Astrocyte (in vitro differentiated cells and primary cell): ENCODE measurements at regions not wholly inside any gene's neighbourhood (a gene's known extent, or its start where the extent isn't known, plus 50 kb on each side); places are given as distances from the start of the nearest gene placed in this dataset.
A peak's percentile ranks its signal among the peaks of the same experiment; 100 is the strongest.

Source experiments
- DNase-seq: peaks from one replicate; pipeline ENCODE4 v3.0.0-alpha.2; 2010; ENCODE audit warnings: low read depth
- FAIRE-seq: peaks from 2 replicates; lab custom pipeline; 2011; peaks lifted over from hg19 to GRCh38; lab: Jason Lieb, UNC
- H2AFZ ChIP-seq: 2 replicates; pipeline ENCODE4 v1.6.0; 2012; ENCODE audit warnings: low read depth, low read length, inconsistent platforms
- H3K27ac ChIP-seq: 2 replicates; pipeline ENCODE4 v1.5.1; 2011; ENCODE audit warnings: low read depth, low read length, inconsistent platforms
- H3K27me3 ChIP-seq: 2 replicates; pipeline ENCODE4 v1.6.0; 2011; ENCODE audit warnings: low read length, inconsistent platforms; ENCODE audit not compliant: insufficient read depth
- H3K36me3 ChIP-seq: 2 replicates; pipeline ENCODE4 v1.5.1; 2011; ENCODE audit warnings: low read length, inconsistent platforms; ENCODE audit not compliant: insufficient read depth
- H3K4me1 ChIP-seq: 2 replicates; pipeline ENCODE4 v1.5.1; 2011; ENCODE audit warnings: low read length, inconsistent platforms; ENCODE audit not compliant: insufficient read depth
- H3K4me2 ChIP-seq: 2 replicates; pipeline ENCODE4 v1.6.0; 2012; ENCODE audit warnings: low read length, inconsistent platforms
- H3K4me3 ChIP-seq: 2 replicates; pipeline ENCODE4 v1.5.1; 2011; ENCODE audit warnings: low read depth, mild to moderate bottlenecking, low read length, inconsistent platforms; ENCODE audit not compliant: insufficient read depth
- H3K79me2 ChIP-seq: 2 replicates; pipeline ENCODE4 v1.6.0; 2012; ENCODE audit warnings: mild to moderate bottlenecking, low read length, inconsistent platforms; ENCODE audit not compliant: insufficient read depth
- H3K9ac ChIP-seq: 2 replicates; pipeline ENCODE4 v1.6.0; 2012; ENCODE audit warnings: mild to moderate bottlenecking, low read length, inconsistent platforms
- H3K9me3 ChIP-seq: 2 replicates; pipeline ENCODE4 v1.5.1; 2012; ENCODE audit warnings: low read depth, mild to moderate bottlenecking, low read length, inconsistent platforms; ENCODE audit not compliant: insufficient read depth
- H4K20me1 ChIP-seq: 2 replicates; pipeline ENCODE4 v1.6.0; 2012; ENCODE audit warnings: low read length, inconsistent platforms; ENCODE audit not compliant: insufficient read depth
- H3K27ac Mint-ChIP-seq: one replicate; pipeline ENCODE4 v1.8.0; 2021; ENCODE audit warnings: mild to moderate bottlenecking, mixed read lengths; ENCODE audit not compliant: unreplicated experiment
- H3K27me3 Mint-ChIP-seq: one replicate; pipeline ENCODE4 v1.8.0; 2021; ENCODE audit warnings: low read depth, mixed read lengths; ENCODE audit not compliant: unreplicated experiment
- H3K36me3 Mint-ChIP-seq: one replicate; pipeline ENCODE4 v1.8.0; 2021; ENCODE audit warnings: low read depth, mixed read lengths; ENCODE audit not compliant: unreplicated experiment
- H3K4me1 Mint-ChIP-seq: one replicate; pipeline ENCODE4 v1.8.0; 2021; ENCODE audit warnings: low read depth, mixed read lengths; ENCODE audit not compliant: unreplicated experiment
- H3K4me3 Mint-ChIP-seq: one replicate; pipeline ENCODE4 v1.8.0; 2021; ENCODE audit warnings: mild to moderate bottlenecking, moderate library complexity, mixed read lengths; ENCODE audit not compliant: unreplicated experiment
- H3K9me3 Mint-ChIP-seq: one replicate; pipeline ENCODE4 v1.8.0; 2021; ENCODE audit warnings: mild to moderate bottlenecking, mixed read lengths; ENCODE audit not compliant: unreplicated experiment
- CTCF ChIP-seq: IDR thresholded peaks from 2 replicates; pipeline ENCODE4 v1.5.1; 2011; ENCODE audit warnings: low read depth, mild to moderate bottlenecking, inconsistent platforms, low read length, moderate library complexity; ENCODE audit not compliant: insufficient read depth
- EZH2 ChIP-seq: IDR thresholded peaks from 2 replicates; pipeline ENCODE4 v1.6.1; 2012; ENCODE audit warnings: mild to moderate bottlenecking, low read length, inconsistent platforms; ENCODE audit not compliant: insufficient read depth

GRCh38 chr7:91366091-91366490 is 101.9 kb downstream of the FZD1 start:
- H3K4me1 Mint-ChIP-seq, result peaks cover 14% of the 10 kb centered on the region
- no peak overlapping the region for H3K4me3 ChIP-seq
- peaks cover 3% of the 10 kb centered on the region for H3K9me3 Mint-ChIP-seq
- DNase-seq (no peak), FAIRE-seq (no peak)
- no peak overlapping the region for H3K4me3 Mint-ChIP-seq
- no peak overlapping the region for H3K27ac ChIP-seq
- no peaks in the 10 kb centered on the region for H4K20me1 ChIP-seq
- no peaks in the 10 kb centered on the region for H3K27me3 Mint-ChIP-seq
- no peaks in the 10 kb centered on the region for H3K79me2 ChIP-seq
- H3K9ac ChIP-seq, result no peak overlapping the region
- peak overlapping the region; percentile 77 for H3K27ac Mint-ChIP-seq
- no peaks in the 10 kb centered on the region for H3K9me3 ChIP-seq
- H3K4me2 ChIP-seq, result no peak overlapping the region
- H3K27me3 ChIP-seq, result no peaks in the 10 kb centered on the region
- H3K4me1 ChIP-seq, result no peaks in the 10 kb centered on the region
- no peak overlapping the region for H2AFZ ChIP-seq
- no peak for TF ChIP-seq EZH2
- no peak for TF ChIP-seq CTCF
- no peaks in the 10 kb centered on the region for H3K36me3 ChIP-seq
- H3K36me3 Mint-ChIP-seq, result no peaks in the 10 kb centered on the region

- no peak overlapping the region for H3K4me2 ChIP-seq
- H3K27me3 ChIP-seq, result no peaks in the 10 kb centered on the region
- H2AFZ ChIP-seq, result no peak overlapping the region
- H3K27ac Mint-ChIP-seq, result no peak overlapping the region
- H3K4me1 Mint-ChIP-seq, result peaks cover 14% of the 10 kb centered on the region
- H4K20me1 ChIP-seq, result no peaks in the 10 kb centered on the region
- FAIRE-seq (no peak), DNase-seq (no peak)
- no peaks in the 10 kb centered on the region for H3K27me3 Mint-ChIP-seq
- no peak overlapping the region for H3K4me3 ChIP-seq
- no peak overlapping the region for H3K9ac ChIP-seq
- H3K9me3 Mint-ChIP-seq, result peaks cover 5% of the 10 kb centered on the region
- H3K79me2 ChIP-seq, result no peaks in the 10 kb centered on the region
- TF ChIP-seq EZH2, result no peak
- no peak for TF ChIP-seq CTCF
- no peaks in the 10 kb centered on the region for H3K9me3 ChIP-seq
- H3K4me3 Mint-ChIP-seq, result no peak overlapping the region
- H3K27ac ChIP-seq, result no peak overlapping the region
- H3K36me3 ChIP-seq, result no peaks in the 10 kb centered on the region
- H3K36me3 Mint-ChIP-seq, result no peaks in the 10 kb centered on the region
- H3K4me1 ChIP-seq, result no peaks in the 10 kb centered on the region
These were observed 103.8 kb downstream of the FZD1 start for GRCh38 chr7:91367812-91368578.

GRCh38 chr7:91372323-91372722 is 108.1 kb downstream of the FZD1 start:
- Histone ChIP-seq H3K9me3 (no peaks in the 10 kb centered on the region), H3K36me3 (no peaks in the 10 kb centered on the region), H3K9ac (no peak overlapping the region), H3K79me2 (no peaks in the 10 kb centered on the region), H4K20me1 (no peaks in the 10 kb centered on the region), H2AFZ (no peak overlapping the region), H3K27ac (no peak overlapping the region), H3K4me3 (no peak overlapping the region), H3K4me2 (no peak overlapping the region), H3K4me1 (no peaks in the 10 kb centered on the region), H3K27me3 (no peaks in the 10 kb centered on the region)
- TF ChIP-seq CTCF (no peak), EZH2 (no peak)
- no peaks in the 10 kb centered on the region for H3K27me3 Mint-ChIP-seq
- no peak overlapping the region for H3K4me3 Mint-ChIP-seq
- FAIRE-seq, result no peak
- no peaks in the 10 kb centered on the region for H3K36me3 Mint-ChIP-seq
- peaks cover 10% of the 10 kb centered on the region for H3K4me1 Mint-ChIP-seq
- DNase-seq, result no peak
- no peak overlapping the region for H3K27ac Mint-ChIP-seq
- H3K9me3 Mint-ChIP-seq, result peaks cover 7% of the 10 kb centered on the region
